ENCODE measurements at regions not wholly inside any gene's neighbourhood (a gene's known extent, or its start where the extent isn't known, plus 50 kb on each side); places are given as distances from the start of the nearest gene placed in this dataset.
"Not testable (repeated sequence)": the region's sequence is repeated elsewhere in the genome, so short reads cannot be mapped to it uniquely, and the experiment has no call there.

DNA sequence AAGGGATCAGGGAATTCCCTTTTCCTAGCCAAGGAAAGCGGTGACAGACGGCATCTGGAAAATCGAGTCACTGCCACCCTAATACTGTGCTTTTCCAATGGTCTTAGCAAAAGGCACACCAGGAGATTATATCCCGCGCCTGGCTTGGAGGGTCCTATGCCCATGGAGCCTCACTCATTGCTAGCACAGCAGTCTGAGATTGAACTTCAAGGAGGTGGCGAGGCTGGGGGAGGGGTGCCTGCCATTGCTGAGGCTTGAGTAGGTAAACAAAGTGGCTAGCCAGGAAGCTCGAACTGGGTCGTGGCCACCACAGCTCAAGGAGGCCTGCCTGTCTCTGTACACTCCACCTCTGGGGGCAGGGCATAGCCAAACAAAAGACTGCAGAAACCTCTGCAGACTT lies 556.5 kb upstream of the IZUMO3 start:
- TF ChIP-seq, protein P1, sequence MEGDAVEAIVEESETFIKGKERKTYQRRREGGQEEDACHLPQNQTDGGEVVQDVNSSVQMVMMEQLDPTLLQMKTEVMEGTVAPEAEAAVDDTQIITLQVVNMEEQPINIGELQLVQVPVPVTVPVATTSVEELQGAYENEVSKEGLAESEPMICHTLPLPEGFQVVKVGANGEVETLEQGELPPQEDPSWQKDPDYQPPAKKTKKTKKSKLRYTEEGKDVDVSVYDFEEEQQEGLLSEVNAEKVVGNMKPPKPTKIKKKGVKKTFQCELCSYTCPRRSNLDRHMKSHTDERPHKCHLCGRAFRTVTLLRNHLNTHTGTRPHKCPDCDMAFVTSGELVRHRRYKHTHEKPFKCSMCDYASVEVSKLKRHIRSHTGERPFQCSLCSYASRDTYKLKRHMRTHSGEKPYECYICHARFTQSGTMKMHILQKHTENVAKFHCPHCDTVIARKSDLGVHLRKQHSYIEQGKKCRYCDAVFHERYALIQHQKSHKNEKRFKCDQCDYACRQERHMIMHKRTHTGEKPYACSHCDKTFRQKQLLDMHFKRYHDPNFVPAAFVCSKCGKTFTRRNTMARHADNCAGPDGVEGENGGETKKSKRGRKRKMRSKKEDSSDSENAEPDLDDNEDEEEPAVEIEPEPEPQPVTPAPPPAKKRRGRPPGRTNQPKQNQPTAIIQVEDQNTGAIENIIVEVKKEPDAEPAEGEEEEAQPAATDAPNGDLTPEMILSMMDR (IDR thresholded peaks at IDR 0.05; ENCODE audit: low read depth, low read length): not testable (repeated sequence)
- TF ChIP-seq EZH2phosphoT487 (IDR thresholded peaks at IDR 0.05; ENCODE audit: low read depth): not testable (repeated sequence)

Measured in OCI-LY3 (cell line).